GM12892 (cell line): ENCODE measurements at regions not wholly inside any gene's neighbourhood (a gene's known extent, or its start where the extent isn't known, plus 50 kb on each side); places are given as distances from the start of the nearest gene placed in this dataset.

Experiments used
- POLR2A ChIP-seq: IDR thresholded peaks from 2 replicates; pipeline ENCODE4 v1.6.1; 2011; ENCODE audit warnings: low read depth, low read length, control low read depth
- POLR2AphosphoS5 ChIP-seq: IDR thresholded peaks from 2 replicates; pipeline ENCODE4 v1.6.1; 2011; ENCODE audit warnings: low read depth, low read length, control low read depth
- TAF1 ChIP-seq: IDR thresholded peaks from 2 replicates; pipeline ENCODE4 v1.6.1; 2011; ENCODE audit warnings: low read depth, mild to moderate bottlenecking, control low read depth, low read length, borderline replicate concordance

DNA sequence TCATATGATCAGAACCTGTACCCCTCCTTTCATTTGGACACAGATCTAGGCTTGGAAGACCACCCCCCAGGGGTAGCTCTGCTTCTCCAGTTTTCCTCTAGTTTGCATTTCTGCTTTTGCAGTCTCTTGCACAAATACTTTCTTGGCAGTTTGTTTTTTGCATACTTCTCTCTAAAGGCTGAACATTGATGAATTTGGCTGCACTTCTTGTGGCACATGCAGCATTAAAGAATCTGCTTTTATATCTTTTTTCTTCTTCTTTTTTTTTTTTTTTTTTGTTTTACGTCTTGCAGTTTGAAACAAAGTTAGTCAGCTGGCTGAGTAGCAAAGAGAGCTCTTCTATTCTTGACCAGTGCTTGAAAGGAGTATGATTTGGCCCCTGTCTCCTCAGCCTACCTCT, 273.0 kb downstream of the GLUD2 start:
- TF ChIP-seq POLR2AphosphoS5 = no peak
- no peak for TF ChIP-seq POLR2A
- no peak for TF ChIP-seq TAF1
